H54 (cell line): ENCODE measurements at regions not wholly inside any gene's neighbourhood (a gene's known extent, or its start where the extent isn't known, plus 50 kb on each side); places are given as distances from the start of the nearest gene placed in this dataset.
"Not testable (repeated sequence)": the region's sequence is repeated elsewhere in the genome, so short reads cannot be mapped to it uniquely, and the experiment has no call there.

Source experiments
- DNase-seq: peaks from one replicate; pipeline ENCODE4 v3.0.0; 2011; ENCODE audit warnings: low spot score, mixed read lengths; ENCODE audit not compliant: insufficient read length
- FAIRE-seq: peaks from 3 replicates; lab custom pipeline; 2011; peaks lifted over from hg19 to GRCh38; lab: Jason Lieb, UNC
- POLR2A ChIP-seq: IDR thresholded peaks from 2 replicates; pipeline ENCODE4 v1.6.1; 2011; ENCODE audit warnings: low read depth, mild to moderate bottlenecking, low read length

DNA sequence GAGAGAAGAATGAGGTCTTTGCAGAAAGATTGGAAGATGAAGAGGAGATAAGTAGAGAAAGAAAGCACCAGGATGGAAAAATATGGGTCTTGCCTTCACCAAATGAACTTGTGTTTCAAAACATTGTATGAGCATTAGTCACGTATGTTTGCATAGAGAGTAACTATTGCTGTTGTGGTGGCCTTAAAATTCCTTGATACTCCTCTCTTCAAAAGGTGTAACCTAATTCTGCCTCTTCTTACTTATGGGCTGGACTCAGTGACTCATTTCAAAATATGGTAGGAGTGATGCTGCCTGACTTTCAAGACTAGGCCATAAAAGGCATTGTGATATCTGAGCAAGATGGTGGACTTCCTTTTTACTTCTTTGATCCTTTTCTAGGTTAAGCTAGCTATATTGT lies 228.7 kb upstream of the ZNF385D start:
- DNase-seq (no peak), FAIRE-seq (no peak)
- TF ChIP-seq POLR2A = no peak

- no peak for FAIRE-seq
- TF ChIP-seq POLR2A = no peak
- DNase-seq = no peak
These were observed 238.5 kb upstream of the ZNF385D start for GRCh38 chr3:21989341-21990042.

DNA sequence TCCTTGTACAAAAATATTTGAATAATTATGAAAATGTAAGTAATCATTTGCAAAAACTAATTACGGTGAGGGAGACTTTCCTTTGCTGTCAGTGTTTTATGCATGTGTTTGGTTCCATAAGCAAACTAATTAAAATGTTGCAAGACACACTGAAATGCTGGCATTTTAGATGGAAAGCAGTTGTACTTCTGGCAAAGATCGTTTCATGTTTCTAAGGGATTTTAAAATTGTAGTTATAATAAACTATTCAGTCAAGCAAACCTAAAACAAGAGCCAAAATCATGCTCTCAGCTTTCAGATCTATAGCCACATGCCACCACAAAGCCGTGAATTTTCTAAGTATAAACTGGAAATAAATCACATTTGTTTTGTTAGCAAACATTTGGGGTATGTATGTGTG lies 240.1 kb upstream of the ZNF385D start:
- FAIRE-seq = no peak

GRCh38 chr3:21995079-21995607 lies 244.1 kb upstream of the ZNF385D start:
- no peak for DNase-seq
- no peak for FAIRE-seq
- TF ChIP-seq POLR2A = no peak

More for the DNA sequence above, 240.1 kb upstream of the ZNF385D start:
- no peak for TF ChIP-seq POLR2A
- DNase-seq = no peak

DNA sequence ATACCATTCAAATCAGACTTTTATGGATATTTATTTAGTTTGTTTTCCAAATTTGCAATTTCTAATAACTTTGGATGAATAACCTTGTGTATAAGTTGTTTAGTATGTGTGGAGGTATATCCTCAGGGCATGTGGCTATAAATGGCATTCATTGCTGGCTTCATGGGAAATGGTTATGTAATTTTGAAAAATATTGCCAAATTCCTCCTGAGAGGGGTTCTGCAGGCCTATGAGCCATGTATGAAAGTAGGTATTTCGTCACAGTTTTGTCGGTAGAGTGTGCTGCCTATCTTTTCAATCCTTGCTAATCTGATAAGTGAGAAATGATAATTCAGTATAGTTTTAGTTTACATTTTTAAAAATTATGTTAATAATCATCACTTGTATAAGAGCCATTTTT lies 256.4 kb upstream of the ZNF385D start:
- FAIRE-seq (no peak), DNase-seq (no peak)
- no peak for TF ChIP-seq POLR2A

GRCh38 chr3:22010997-22011396 lies 260.0 kb upstream of the ZNF385D start:
- no peak for DNase-seq
- no peak for TF ChIP-seq POLR2A
- no peak for FAIRE-seq

DNA sequence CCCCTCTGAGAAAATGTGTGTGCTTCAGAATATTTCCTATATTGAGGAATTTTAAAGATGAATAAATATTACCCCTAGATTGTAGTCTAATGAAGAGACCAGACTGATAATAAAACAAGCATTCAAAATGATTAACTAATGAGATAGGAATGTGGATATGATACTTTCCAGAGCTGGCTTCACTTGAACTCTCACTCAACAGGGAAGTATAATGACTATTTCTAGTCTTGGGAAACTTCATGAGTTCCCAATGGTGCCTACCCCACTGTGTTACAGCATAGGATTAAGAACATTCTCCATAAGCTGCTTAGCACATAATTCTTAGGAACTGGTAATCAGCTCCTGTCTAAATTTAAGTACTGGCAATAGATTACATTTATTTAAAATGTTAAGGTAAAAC lies 261.5 kb upstream of the ZNF385D start:
- FAIRE-seq (no peak), DNase-seq (no peak)
- no peak for TF ChIP-seq POLR2A

DNA sequence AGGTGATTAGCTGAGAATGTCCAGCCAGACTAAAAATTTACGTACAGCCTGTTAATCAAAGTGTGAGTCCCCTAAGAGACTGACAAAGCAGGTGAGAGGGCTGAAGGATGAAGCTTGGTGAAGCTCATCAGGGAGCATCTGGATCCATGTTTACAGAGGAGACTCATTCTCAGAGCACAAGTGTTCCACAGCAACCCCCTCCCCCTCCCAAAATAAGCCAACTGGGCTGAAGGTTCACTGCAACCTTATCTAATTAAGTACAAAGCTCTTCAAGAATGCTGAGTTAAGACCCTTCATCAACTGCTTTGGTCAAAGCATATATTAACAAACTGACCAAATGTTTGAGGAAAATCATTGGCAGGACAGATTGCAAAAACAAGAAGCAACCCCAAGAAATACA lies 262.6 kb upstream of the ZNF385D start:
- FAIRE-seq (no peak), DNase-seq (no peak)
- no peak for TF ChIP-seq POLR2A

DNA sequence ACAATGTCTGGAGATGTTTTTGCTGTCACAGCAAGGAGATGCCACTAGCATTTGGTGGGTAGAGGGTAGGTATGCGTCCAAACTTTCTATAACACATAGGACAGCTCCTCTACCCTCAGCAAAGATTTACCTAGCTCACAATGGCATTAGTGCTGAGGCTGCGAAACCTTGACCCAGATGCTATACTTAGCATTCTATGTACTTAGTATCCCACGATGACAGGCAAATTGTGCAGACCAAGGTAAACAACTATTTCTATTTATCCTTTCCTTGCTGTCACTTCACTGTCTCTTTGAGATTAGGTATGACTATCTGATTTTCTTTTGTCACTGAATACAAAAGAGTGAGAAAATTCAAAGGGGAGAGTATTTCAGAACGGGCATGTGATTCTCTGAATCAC lies 265.2 kb upstream of the ZNF385D start:
- TF ChIP-seq POLR2A = no peak
- DNase-seq (no peak), FAIRE-seq (no peak)

DNA sequence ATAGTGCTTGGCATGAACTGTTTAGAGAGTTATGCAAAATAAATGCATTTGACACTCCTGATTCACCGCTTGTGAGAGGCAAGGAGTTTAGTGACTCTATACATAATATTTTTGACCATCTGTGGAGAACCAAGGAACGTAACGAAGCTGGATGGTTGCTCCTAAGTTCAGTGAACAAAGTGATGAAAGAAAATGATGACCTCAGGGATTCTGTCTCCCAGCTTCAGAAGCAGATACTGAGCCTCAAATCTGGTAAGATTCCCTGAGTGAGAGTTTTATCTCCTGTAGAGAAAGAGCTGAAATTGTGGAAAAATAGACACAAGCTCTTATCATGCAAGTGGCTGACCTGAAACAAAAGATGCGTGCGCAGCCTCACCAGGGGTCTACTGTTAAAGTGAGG lies 273.6 kb upstream of the ZNF385D start:
- not testable (repeated sequence) for FAIRE-seq, DNase-seq

- TF ChIP-seq POLR2A = no peak
- DNase-seq (no peak), FAIRE-seq (no peak)
These were observed 278.5 kb upstream of the ZNF385D start for GRCh38 chr3:22029480-22029879.

DNA sequence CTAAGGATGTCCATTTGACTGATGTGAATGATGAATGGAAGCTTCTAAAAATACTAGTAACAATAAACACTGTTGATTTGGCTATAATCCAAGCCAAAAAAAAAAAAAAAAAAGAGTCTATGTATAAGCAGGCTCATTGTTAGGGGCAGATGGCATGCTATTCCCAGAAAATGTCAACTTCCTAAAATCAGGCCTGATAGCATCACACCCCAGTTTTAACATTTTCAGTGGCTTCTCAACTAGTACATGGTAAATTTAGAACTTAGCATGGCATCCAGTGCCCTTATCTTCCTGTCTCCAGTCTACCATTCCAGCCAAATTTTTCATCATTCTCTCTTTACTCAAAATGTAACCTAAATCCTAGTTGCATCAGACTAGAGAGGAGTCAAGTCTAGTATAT lies 288.2 kb upstream of the ZNF385D start:
- DNase-seq (no peak), FAIRE-seq (no peak)
- TF ChIP-seq POLR2A = no peak

- TF ChIP-seq POLR2A = no peak
- no peak for FAIRE-seq
- DNase-seq = no peak
These were observed 289.1 kb upstream of the ZNF385D start for GRCh38 chr3:22040150-22040549.

- TF ChIP-seq POLR2A = no peak
- no peak for FAIRE-seq
- no peak for DNase-seq
These were observed 294.9 kb upstream of the ZNF385D start for GRCh38 chr3:22045882-22046281.

DNA sequence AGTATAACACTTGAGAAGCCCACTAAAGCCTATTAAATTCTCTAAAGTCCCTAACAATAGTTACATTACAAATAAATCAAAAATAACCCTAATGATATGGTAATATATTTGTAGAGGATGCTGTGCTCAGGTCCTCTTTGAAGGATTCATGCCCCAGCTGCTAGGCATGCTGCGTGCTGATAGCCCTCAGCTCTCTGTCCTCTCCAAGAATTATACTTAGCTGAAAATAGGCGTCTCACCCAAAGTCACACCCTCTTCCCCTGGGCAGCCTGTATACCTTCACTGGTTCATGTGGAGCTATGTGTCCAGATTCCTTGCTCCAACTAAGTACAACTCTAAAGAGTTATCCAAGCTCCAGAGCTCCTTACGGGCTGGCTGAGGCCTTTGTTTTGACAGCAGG lies 312.5 kb upstream of the ZNF385D start:
- no peak for TF ChIP-seq POLR2A
- DNase-seq (no peak), FAIRE-seq (no peak)

DNA sequence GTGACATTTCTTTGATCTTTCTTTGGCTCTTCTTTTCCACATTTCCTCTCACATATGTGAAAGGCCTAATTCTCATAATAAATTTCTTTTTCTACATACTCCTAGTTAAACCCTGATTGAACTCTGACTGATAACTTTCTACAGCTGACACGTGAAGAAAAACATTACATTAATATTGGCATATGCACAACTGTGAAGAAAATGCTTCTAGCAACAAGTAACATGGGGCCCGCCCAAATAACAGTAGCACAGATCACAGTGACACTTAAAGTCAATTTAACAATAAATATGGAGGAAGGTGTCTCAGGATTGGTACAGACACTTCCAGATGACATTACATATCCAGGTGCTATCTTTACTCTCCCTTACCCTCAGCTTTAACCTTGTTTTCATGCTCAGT lies 317.6 kb upstream of the ZNF385D start:
- no peak for FAIRE-seq
- no peak for DNase-seq
- TF ChIP-seq POLR2A = no peak
